GM23338 (cell line): ENCODE measurements at regions not wholly inside any gene's neighbourhood (a gene's known extent, or its start where the extent isn't known, plus 50 kb on each side); places are given as distances from the start of the nearest gene placed in this dataset.

Experiments used
- ATAC-seq: fragments of 200-7000 bp; cut with Tn5 transposase; 3 replicates; pipeline ENCODE4 v1.9.1; 2020
- DNase-seq: peaks from one replicate; pipeline ENCODE4 v3.0.0-alpha.2; 2015; ENCODE audit warnings: low spot score
- H2AFZ ChIP-seq: fragments of 200-600 bp; sonication (generic); 2 replicates; pipeline ENCODE4 v1.8.0; 2016; ENCODE audit warnings: antibody characterized with exemption, mild to moderate bottlenecking, moderate library complexity
- H3F3A ChIP-seq: fragments of 200-600 bp; sonication (generic); replicated peaks from 2 replicates; pipeline ENCODE4 v1.8.0; 2017; ENCODE audit warnings: antibody characterized with exemption, mixed run types, low read depth
- H3K27ac ChIP-seq: fragments of 200-600 bp; sonication (generic); 2 replicates; pipeline ENCODE4 v1.6.1; 2016; ENCODE audit warnings: low read depth
- H3K27me3 ChIP-seq: fragments of 200-600 bp; sonication (generic); 2 replicates; pipeline ENCODE4 v1.8.0; 2016; ENCODE audit warnings: mild to moderate bottlenecking, mixed run types, moderate library complexity; ENCODE audit not compliant: insufficient read depth
- H3K36me3 ChIP-seq: fragments of 200-600 bp; sonication (generic); 2 replicates; pipeline ENCODE4 v1.8.0; 2016; ENCODE audit warnings: mild to moderate bottlenecking; ENCODE audit not compliant: insufficient read depth
- H3K4me1 ChIP-seq: fragments of 200-600 bp; sonication (generic); 2 replicates; pipeline ENCODE4 v1.8.0; 2016; ENCODE audit warnings: mild to moderate bottlenecking, moderate library complexity; ENCODE audit not compliant: insufficient read depth
- H3K4me2 ChIP-seq: fragments of 200-600 bp; sonication (generic); 2 replicates; pipeline ENCODE4 v1.7.1; 2017; ENCODE audit warnings: mixed run types
- H3K4me3 ChIP-seq: fragments of 200-600 bp; sonication (generic); 2 replicates; pipeline ENCODE4 v1.6.1; 2016; ENCODE audit warnings: mixed run types
- H3K79me2 ChIP-seq: fragments of 200-600 bp; sonication (generic); replicated peaks from 2 replicates; pipeline ENCODE4 v1.8.0; 2017; ENCODE audit warnings: mild to moderate bottlenecking; ENCODE audit not compliant: insufficient read depth
- H3K9me2 ChIP-seq: fragments of 200-600 bp; sonication (generic); 2 replicates; pipeline ENCODE4 v1.8.0; 2017; ENCODE audit not compliant: insufficient read depth
- H4K20me1 ChIP-seq: fragments of 200-600 bp; sonication (generic); replicated peaks from 2 replicates; pipeline ENCODE4 v1.8.0; 2017; ENCODE audit warnings: mild to moderate bottlenecking; ENCODE audit not compliant: insufficient read depth
- H3K27ac Mint-ChIP-seq: 2 replicates; pipeline ENCODE4 v1.8.0; 2020; ENCODE audit warnings: inconsistent platforms, mild to moderate bottlenecking, moderate library complexity, mixed read lengths
- H3K27me3 Mint-ChIP-seq: 3 replicates; pipeline ENCODE4 v1.8.0; 2022; ENCODE audit warnings: low read depth, mild to moderate bottlenecking, moderate library complexity, mixed read lengths, inconsistent platforms; ENCODE audit not compliant: insufficient read depth, poor library complexity
- H3K36me3 Mint-ChIP-seq: 3 replicates; pipeline ENCODE4 v1.8.0; 2021; ENCODE audit warnings: low read depth, mild to moderate bottlenecking, inconsistent platforms, moderate library complexity, mixed read lengths
- H3K4me1 Mint-ChIP-seq: 3 replicates; pipeline ENCODE4 v1.8.0; 2020; ENCODE audit warnings: mild to moderate bottlenecking, inconsistent platforms, mixed read lengths
- H3K4me3 Mint-ChIP-seq: 3 replicates; pipeline ENCODE4 v1.8.0; 2021; ENCODE audit warnings: moderate library complexity, mild to moderate bottlenecking, inconsistent platforms, mixed read lengths
- H3K9me3 Mint-ChIP-seq: 3 replicates; pipeline ENCODE4 v1.8.0; 2020; ENCODE audit warnings: moderate library complexity, mild to moderate bottlenecking, inconsistent platforms, mixed read lengths
- EZH2 ChIP-seq: fragments of 200-600 bp; sonication (generic); IDR thresholded peaks from one replicate; pipeline ENCODE4 v1.8.0; 2017; ENCODE audit warnings: antibody characterized with exemption, mild to moderate bottlenecking, low read depth; ENCODE audit not compliant: unreplicated experiment
- EZH2phosphoT487 ChIP-seq: fragments of 200-600 bp; sonication (generic); IDR thresholded peaks from one replicate; pipeline ENCODE4 v1.8.1; 2018; ENCODE audit warnings: antibody characterized with exemption; ENCODE audit not compliant: unreplicated experiment
- JUNB ChIP-seq: IDR thresholded peaks from one replicate; pipeline ENCODE4 v1.6.1; 2016; ENCODE audit warnings: antibody characterized with exemption; ENCODE audit not compliant: unreplicated experiment
- NANOG ChIP-seq: IDR thresholded peaks from 2 replicates; pipeline ENCODE4 v1.6.1; 2016; ENCODE audit warnings: antibody characterized with exemption, borderline replicate concordance
- POLR2AphosphoS5 ChIP-seq: IDR thresholded peaks from 2 replicates; pipeline ENCODE4 v1.6.1; 2016; ENCODE audit warnings: antibody characterized with exemption, low read depth
- ZNF114 ChIP-seq: fragments of 250-450 bp; sonication (Bioruptor Pico); IDR thresholded peaks from 2 replicates; pipeline ENCODE4 v1.5.0; 2020; ENCODE audit warnings: mild to moderate bottlenecking, moderate library complexity
- ZNF331 ChIP-seq: fragments of 250-450 bp; sonication (Bioruptor Pico); IDR thresholded peaks from 2 replicates; pipeline ENCODE4 v1.5.0; 2020; ENCODE audit warnings: low read depth, mild to moderate bottlenecking, moderate library complexity
- TF ChIP-seq, protein P1 (sequence below), 2 experiments: fragments of 200-600 bp in 1 of 2; sonication (generic) in 1 of 2; conservative IDR thresholded peaks; 2 replicates each; pipeline versions ENCODE4 v1.5.1 to v1.6.1; 2016 to 2017; ENCODE audit warnings: antibody characterized with exemption in 2 of 2, low read depth in 2 of 2, mild to moderate bottlenecking in 2 of 2, moderate library complexity in 1 of 2
- TF ChIP-seq, protein P2 (sequence below): IDR thresholded peaks from 2 replicates; pipeline ENCODE4 v1.6.1; 2016; ENCODE audit warnings: antibody characterized with exemption
- TF ChIP-seq, protein P3 (sequence below): fragments of 250-450 bp; sonication (Bioruptor Pico); IDR thresholded peaks from 2 replicates; pipeline ENCODE4 v1.5.0; 2020; ENCODE audit warnings: mild to moderate bottlenecking, moderate library complexity
- TF ChIP-seq, protein P4 (sequence below): IDR thresholded peaks from one replicate; pipeline ENCODE4 v1.6.1; 2018; ENCODE audit warnings: antibody characterized with exemption; ENCODE audit not compliant: unreplicated experiment

DNA sequence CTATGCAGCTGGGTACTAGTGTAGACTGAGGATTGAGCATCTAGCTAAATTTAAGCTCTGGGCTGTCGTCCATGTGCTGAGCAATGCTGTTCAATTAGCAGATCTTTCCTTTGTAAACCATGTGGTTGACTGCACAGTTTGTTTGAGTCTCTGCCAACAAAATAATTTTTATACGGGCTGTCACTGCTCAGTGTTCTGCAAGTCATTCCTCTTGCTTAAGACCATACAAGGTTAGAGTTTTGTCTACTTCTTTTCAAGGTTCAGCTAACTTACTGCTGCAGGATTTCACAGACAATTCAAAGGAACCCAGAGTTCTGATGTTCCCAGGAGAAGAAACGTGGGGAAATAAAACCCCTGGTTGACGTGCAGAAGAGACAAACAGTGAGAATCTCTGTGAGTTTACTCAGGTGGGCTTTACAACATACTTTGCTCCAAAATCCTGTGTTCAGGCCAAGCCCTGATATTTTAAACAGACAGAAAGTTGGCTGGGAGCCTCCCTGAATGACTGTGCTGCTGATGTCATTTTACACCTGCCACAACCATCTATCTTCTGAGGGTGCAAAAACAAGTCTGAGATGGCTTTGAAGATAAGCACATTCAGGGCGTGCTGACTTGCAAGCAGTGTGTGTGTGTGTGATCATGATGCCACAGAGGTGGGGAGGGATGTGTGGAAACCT lies 177.1 kb upstream of the SVIL start:
- Mint-ChIP-seq H3K4me3 (no peak overlapping the region), H3K27me3 (peaks cover 5% of the 10 kb centered on the region), H3K9me3 (no peaks in the 10 kb centered on the region), H3K27ac (no peak overlapping the region), H3K36me3 (no peaks in the 10 kb centered on the region), H3K4me1 (no peaks in the 10 kb centered on the region)
- Histone ChIP-seq H3K36me3 (no peaks in the 10 kb centered on the region), H3K4me2 (no peak overlapping the region), H3K27ac (no peak overlapping the region), H3K79me2 (no peaks in the 10 kb centered on the region), H3K4me3 (no peak overlapping the region), H3K9me2 (no peaks in the 10 kb centered on the region), H2AFZ (no peak overlapping the region), H3K27me3 (no peaks in the 10 kb centered on the region), H4K20me1 (no peaks in the 10 kb centered on the region), H3K4me1 (no peaks in the 10 kb centered on the region), H3F3A (no peaks in the 10 kb centered on the region)
- DNase-seq (no peak), ATAC-seq (no peak)
- TF ChIP-seq, protein P1, sequence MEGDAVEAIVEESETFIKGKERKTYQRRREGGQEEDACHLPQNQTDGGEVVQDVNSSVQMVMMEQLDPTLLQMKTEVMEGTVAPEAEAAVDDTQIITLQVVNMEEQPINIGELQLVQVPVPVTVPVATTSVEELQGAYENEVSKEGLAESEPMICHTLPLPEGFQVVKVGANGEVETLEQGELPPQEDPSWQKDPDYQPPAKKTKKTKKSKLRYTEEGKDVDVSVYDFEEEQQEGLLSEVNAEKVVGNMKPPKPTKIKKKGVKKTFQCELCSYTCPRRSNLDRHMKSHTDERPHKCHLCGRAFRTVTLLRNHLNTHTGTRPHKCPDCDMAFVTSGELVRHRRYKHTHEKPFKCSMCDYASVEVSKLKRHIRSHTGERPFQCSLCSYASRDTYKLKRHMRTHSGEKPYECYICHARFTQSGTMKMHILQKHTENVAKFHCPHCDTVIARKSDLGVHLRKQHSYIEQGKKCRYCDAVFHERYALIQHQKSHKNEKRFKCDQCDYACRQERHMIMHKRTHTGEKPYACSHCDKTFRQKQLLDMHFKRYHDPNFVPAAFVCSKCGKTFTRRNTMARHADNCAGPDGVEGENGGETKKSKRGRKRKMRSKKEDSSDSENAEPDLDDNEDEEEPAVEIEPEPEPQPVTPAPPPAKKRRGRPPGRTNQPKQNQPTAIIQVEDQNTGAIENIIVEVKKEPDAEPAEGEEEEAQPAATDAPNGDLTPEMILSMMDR (conservative IDR thresholded peaks at IDR 0.05; ENCODE audit: low read depth in 2 of 2) = no peak
- TF ChIP-seq, protein P2, sequence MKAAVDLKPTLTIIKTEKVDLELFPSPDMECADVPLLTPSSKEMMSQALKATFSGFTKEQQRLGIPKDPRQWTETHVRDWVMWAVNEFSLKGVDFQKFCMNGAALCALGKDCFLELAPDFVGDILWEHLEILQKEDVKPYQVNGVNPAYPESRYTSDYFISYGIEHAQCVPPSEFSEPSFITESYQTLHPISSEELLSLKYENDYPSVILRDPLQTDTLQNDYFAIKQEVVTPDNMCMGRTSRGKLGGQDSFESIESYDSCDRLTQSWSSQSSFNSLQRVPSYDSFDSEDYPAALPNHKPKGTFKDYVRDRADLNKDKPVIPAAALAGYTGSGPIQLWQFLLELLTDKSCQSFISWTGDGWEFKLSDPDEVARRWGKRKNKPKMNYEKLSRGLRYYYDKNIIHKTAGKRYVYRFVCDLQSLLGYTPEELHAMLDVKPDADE = no peak
- TF ChIP-seq, protein P3, sequence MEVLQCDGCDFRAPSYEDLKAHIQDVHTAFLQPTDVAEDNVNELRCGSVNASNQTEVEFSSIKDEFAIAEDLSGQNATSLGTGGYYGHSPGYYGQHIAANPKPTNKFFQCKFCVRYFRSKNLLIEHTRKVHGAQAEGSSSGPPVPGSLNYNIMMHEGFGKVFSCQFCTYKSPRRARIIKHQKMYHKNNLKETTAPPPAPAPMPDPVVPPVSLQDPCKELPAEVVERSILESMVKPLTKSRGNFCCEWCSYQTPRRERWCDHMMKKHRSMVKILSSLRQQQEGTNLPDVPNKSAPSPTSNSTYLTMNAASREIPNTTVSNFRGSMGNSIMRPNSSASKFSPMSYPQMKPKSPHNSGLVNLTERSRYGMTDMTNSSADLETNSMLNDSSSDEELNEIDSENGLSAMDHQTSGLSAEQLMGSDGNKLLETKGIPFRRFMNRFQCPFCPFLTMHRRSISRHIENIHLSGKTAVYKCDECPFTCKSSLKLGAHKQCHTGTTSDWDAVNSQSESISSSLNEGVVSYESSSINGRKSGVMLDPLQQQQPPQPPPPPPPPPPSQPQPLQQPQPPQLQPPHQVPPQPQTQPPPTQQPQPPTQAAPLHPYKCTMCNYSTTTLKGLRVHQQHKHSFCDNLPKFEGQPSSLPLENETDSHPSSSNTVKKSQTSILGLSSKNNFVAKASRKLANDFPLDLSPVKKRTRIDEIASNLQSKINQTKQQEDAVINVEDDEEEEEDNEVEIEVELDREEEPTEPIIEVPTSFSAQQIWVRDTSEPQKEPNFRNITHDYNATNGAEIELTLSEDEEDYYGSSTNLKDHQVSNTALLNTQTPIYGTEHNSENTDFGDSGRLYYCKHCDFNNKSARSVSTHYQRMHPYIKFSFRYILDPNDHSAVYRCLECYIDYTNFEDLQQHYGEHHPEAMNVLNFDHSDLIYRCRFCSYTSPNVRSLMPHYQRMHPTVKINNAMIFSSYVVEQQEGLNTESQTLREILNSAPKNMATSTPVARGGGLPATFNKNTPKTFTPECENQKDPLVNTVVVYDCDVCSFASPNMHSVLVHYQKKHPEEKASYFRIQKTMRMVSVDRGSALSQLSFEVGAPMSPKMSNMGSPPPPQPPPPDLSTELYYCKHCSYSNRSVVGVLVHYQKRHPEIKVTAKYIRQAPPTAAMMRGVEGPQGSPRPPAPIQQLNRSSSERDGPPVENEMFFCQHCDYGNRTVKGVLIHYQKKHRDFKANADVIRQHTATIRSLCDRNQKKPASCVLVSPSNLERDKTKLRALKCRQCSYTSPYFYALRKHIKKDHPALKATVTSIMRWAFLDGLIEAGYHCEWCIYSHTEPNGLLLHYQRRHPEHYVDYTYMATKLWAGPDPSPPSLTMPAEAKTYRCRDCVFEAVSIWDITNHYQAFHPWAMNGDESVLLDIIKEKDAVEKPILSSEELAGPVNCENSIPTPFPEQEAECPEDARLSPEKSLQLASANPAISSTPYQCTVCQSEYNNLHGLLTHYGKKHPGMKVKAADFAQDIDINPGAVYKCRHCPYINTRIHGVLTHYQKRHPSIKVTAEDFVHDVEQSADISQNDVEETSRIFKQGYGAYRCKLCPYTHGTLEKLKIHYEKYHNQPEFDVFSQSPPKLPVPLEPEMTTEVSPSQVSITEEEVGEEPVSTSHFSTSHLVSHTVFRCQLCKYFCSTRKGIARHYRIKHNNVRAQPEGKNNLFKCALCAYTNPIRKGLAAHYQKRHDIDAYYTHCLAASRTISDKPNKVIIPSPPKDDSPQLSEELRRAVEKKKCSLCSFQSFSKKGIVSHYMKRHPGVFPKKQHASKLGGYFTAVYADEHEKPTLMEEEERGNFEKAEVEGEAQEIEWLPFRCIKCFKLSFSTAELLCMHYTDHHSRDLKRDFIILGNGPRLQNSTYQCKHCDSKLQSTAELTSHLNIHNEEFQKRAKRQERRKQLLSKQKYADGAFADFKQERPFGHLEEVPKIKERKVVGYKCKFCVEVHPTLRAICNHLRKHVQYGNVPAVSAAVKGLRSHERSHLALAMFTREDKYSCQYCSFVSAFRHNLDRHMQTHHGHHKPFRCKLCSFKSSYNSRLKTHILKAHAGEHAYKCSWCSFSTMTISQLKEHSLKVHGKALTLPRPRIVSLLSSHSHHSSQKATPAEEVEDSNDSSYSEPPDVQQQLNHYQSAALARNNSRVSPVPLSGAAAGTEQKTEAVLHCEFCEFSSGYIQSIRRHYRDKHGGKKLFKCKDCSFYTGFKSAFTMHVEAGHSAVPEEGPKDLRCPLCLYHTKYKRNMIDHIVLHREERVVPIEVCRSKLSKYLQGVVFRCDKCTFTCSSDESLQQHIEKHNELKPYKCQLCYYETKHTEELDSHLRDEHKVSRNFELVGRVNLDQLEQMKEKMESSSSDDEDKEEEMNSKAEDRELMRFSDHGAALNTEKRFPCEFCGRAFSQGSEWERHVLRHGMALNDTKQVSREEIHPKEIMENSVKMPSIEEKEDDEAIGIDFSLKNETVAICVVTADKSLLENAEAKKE (CRISPR knock-in tag) = no peak
- no peak for TF ChIP-seq POLR2AphosphoS5
- TF ChIP-seq EZH2 = no peak
- TF ChIP-seq NANOG = no peak
- no peak for TF ChIP-seq ZNF331
- no peak for TF ChIP-seq JUNB
- TF ChIP-seq EZH2phosphoT487 = no peak
- TF ChIP-seq, protein P4, sequence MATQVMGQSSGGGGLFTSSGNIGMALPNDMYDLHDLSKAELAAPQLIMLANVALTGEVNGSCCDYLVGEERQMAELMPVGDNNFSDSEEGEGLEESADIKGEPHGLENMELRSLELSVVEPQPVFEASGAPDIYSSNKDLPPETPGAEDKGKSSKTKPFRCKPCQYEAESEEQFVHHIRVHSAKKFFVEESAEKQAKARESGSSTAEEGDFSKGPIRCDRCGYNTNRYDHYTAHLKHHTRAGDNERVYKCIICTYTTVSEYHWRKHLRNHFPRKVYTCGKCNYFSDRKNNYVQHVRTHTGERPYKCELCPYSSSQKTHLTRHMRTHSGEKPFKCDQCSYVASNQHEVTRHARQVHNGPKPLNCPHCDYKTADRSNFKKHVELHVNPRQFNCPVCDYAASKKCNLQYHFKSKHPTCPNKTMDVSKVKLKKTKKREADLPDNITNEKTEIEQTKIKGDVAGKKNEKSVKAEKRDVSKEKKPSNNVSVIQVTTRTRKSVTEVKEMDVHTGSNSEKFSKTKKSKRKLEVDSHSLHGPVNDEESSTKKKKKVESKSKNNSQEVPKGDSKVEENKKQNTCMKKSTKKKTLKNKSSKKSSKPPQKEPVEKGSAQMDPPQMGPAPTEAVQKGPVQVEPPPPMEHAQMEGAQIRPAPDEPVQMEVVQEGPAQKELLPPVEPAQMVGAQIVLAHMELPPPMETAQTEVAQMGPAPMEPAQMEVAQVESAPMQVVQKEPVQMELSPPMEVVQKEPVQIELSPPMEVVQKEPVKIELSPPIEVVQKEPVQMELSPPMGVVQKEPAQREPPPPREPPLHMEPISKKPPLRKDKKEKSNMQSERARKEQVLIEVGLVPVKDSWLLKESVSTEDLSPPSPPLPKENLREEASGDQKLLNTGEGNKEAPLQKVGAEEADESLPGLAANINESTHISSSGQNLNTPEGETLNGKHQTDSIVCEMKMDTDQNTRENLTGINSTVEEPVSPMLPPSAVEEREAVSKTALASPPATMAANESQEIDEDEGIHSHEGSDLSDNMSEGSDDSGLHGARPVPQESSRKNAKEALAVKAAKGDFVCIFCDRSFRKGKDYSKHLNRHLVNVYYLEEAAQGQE = no peak
- no peak for TF ChIP-seq ZNF114 (CRISPR knock-in tag)
